Stimulated activated CD4-positive, alpha-beta T cell treated with anti-CD3 and anti-CD28 coated beads, Interleukin-1b, Interleukin-23, amount 100 ng/mL, for 1 hour (primary cell): ENCODE measurements at regions not wholly inside any gene's neighbourhood (a gene's known extent, or its start where the extent isn't known, plus 50 kb on each side); places are given as distances from the start of the nearest gene placed in this dataset.

ENCODE experiments used
- DNase-seq, 2 donors: peaks; one replicate each; pipeline ENCODE4 v3.0.0-alpha.2; 2020; ENCODE audit warnings: low read depth in 2 of 2

DNA sequence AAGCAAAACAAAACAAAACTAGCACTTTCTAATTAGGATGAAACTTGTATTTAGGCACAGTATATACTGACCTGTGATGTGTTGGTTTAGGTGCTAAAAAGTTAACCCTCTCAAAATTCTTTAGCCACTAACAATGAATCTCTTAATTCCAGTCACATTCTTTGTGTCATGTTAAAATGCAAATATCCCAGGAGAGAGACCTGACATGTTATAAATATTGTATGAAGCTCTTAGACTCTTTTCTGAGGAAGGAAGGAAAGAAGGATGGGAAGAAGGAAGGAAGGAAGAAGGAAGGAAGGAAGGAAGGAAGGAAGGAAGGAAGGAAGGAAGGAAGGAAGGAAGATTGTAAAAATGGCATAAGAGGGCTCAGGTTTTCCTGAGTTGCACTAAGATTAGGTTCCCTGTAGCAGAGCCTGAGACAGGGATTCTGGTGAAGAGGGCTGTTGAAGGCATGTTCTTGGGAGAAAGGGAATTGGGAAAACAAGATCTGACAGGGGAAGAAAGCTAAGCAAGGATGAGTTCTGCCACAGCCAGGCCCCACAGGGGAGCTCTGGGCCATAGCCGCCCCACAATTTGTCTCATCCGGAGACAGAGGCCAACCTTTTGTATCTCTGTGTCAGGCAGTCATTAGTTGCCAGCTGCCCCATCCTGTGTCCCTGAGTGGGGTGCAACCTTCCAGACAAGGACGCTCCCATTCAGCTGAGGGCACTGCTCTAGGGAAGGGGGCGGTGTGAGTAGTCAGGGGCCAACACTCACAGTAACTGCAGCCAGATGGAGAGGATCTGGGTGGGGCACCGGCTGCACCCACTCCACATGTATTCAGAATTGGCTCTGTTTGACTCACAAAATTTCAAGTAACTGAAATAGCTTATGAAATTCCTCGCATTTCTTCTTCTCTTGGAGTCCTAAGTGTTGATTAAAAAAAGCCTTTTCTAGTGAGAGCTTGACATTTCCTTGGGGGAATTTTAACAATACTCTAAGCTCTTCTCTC lies 189.3 kb upstream of the ARG1 start:
- no peak for DNase-seq

GRCh38 chr6:131387562-131388447 lies 185.2 kb upstream of the ARG1 start:
- DNase-seq = no peak

DNA sequence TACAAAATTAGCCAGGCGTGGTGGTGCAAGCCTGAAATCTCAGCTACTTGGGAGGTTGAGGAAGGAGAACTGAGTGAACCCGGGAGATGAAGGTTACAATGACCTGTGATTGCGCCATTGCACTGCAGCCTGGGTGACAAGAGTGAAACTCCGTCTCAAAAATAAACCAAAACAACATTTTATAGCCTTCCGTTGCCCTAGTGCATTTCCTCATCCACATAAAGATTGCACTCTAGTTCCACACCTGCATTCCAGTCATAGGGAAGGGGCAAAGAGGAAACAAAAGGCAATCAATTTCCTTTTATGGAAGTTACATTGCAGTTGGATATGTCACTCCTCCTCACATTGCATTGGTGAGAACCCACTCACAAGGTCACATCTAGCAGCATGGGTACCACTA lies 182.7 kb upstream of the ARG1 start:
- DNase-seq = no peak

DNA sequence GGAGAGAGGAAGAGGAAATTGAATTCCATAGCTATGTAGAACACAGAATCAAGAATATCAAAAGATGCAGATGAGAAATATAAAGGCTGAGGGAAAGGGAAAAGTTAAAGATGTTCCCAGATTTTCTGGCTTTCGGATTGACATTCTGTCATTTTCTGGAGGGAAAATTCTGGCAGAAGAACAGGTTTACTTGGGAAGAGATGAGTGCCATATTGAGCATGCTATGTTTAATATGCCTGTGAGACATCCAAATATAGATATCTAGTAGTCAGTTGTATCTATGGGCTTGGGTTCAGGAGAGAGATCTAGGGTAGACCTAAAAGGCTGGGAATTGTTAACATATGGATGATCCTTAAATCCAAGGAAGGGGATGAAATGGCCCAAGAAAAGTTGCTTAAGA lies 181.9 kb upstream of the ARG1 start:
- no peak for DNase-seq

DNA sequence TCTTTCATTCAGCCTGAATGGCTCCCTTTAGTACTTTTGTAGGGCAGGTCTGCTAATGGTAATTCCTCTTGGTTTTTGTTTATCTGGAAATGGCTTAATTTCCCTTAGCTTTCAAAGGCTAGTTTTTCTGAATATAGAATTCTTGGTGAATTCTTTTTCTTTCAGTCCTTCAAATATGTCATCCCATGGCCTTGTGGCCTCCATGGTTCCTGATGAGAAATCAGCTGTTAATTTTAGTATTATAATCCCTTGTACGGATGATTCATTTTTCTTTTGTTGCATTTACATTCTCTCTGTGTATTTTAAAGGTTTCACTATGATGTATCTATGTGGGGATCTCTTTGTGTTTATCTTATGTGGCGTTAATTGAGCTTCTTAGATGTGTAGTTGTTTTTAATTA lies 179.6 kb upstream of the ARG1 start:
- no peak for DNase-seq

DNA sequence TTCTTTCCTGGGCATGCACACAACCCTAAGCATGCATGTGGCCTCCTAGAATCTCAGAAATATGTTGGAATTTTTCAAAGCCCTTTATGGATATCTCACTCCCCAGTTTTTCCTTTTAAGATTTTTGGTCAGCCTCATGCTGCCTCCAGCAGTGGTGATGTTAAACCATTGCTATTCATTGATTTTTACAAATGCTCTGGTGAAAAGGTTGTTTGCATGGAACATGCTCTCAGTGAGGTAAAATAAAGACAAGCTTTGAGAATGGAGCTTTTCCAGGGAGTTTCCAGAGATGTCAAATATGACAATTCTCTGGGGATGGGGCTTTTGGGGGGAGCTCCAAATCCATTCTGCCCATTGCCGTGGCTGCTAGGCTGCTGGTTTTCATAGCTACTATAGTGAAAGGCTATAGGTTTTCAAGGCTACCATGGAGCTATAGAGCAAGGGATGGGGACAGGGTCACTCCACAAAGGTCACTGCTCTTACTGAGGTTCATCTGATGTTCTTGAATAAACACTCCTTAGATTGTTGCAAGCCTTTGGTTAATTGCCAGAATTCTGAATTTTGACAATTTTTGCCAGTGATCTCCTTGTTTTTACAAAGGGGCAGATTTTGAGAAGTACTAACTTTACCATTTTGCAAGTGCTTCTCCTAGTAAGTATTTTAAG lies 178.1 kb upstream of the ARG1 start:
- DNase-seq = no peak

- no peak for DNase-seq
Observed at GRCh38 chr6:131398176-131398575, 174.8 kb upstream of the ARG1 start.

GRCh38 chr6:131399433-131399832 lies 173.6 kb upstream of the ARG1 start:
- DNase-seq = no peak

- DNase-seq = no peak
Observed at GRCh38 chr6:131400054-131400778, 172.8 kb upstream of the ARG1 start.

GRCh38 chr6:131400779-131401496 lies 172.1 kb upstream of the ARG1 start:
- no peak for DNase-seq

- no peak for DNase-seq
Observed at GRCh38 chr6:131408811-131409210, 164.2 kb upstream of the ARG1 start.

GRCh38 chr6:131410785-131411184 lies 162.2 kb upstream of the ARG1 start:
- DNase-seq = no peak

DNA sequence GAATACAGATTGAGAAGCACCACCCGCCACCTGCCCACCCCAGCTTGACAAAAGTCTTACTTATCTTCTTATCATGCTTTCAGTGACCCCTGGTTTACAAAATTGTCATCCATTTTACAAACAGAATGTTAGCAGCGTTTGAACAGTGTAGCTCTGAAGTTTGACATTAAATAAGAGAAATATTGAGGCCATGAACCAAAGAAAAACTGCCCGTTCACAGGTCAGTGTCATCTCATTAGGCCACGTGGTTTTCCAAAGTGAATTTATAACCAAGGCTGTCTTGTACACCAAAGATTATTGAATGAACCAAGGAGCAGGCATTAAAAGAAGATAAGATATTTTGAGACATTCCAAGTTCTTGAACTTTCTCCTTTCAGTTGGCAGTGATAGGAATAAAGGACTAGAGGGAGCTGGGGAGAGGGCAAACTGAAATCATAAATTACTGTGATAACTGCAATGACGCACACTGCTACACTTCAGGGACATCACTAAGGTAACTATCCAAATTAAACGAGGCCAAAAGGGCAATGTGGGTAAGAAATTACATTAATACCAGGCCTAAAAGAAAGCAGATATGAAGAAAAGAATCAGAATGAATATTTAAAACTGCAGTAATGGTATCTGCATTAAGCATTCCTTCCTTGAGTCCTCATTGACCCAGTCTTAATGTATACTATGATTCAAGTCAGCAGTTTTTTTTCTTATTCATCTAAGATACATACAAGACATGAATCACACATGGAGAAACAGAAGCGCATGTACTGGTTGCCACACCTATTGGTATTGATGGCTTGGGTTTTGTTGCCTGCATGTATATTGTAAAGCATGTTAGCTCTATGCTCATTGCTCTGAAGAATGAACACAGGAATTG lies 159.8 kb upstream of the ARG1 start:
- DNase-seq = no peak

DNA sequence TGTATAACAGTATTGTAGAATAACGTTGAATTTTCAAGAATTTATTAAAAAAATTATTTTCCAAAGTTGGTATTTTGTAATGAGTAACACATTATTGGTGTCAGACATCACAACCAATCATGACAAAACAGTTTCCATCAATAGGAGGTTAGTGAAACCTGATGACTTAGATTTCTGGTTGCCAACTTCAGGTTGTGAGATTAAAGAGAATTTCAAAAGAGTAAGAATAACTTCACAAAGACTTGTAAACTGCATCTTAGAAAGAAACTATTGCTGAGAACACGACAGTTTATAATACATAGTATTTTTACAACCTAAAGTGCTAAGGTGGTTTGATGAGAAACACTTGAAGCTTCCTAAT lies 159.2 kb upstream of the ARG1 start:
- no peak for DNase-seq

- no peak for DNase-seq
Observed at GRCh38 chr6:131414956-131415355, 158.1 kb upstream of the ARG1 start.

- no peak for DNase-seq
Observed at GRCh38 chr6:131418441-131418840, 154.6 kb upstream of the ARG1 start.

DNA sequence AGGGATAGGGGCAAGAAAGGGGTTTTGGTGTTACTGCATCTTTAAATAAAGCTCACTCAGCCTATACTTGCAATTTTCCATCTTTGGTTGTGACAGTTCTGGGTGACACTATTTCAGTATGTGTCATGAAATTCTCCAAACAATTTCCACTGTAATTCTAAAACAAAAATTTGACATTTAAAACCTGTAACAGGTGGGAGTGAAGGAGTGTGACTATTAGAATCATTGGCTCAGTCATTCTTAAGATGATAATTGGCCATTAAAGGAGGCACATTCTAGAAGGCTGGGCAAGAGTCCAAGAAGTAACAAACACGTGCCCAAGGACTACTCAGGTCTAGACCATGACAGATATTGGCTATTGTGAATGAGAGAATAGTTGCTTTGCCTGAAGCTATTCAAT lies 153.3 kb upstream of the ARG1 start:
- DNase-seq = no peak

GRCh38 chr6:131424016-131424415 lies 149.0 kb upstream of the ARG1 start:
- no peak for DNase-seq

- no peak for DNase-seq
Observed at GRCh38 chr6:131424475-131424874, 148.6 kb upstream of the ARG1 start.
